ENCODE measurements at regions not wholly inside any gene's neighbourhood (a gene's known extent, or its start where the extent isn't known, plus 50 kb on each side); places are given as distances from the start of the nearest gene placed in this dataset.
"Not testable (repeated sequence)": the region's sequence is repeated elsewhere in the genome, so short reads cannot be mapped to it uniquely, and the experiment has no call there.

DNA sequence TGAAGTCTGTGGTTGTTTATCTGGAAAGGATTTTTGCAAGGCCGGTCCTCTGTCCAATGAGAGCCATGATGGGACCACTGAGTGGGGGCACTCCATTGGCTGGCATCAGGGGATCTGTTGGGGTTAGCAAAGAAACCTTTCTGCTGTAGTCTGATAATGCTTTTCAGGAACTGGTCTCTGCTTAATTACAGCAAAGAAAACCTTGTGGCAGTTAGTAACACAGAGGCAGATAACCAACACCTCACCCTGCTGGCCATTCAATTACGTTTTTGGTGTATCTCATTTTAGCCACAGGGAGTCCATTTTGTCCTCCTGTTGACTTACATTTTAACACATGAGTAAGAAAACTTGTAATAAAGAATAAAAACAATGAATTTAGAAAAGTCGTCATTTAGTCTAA, 629.3 kb upstream of the MDGA2 start:
- Mint-ChIP-seq H3K9me3 (no peaks in the 10 kb centered on the region), H3K4me1 (no peaks in the 10 kb centered on the region), H3K27me3 (ENCODE audit: low read depth) (no peaks in the 10 kb centered on the region), H3K36me3 (ENCODE audit: low read depth) (no peaks in the 10 kb centered on the region), H3K4me3 (no peak overlapping the region), H3K27ac (ENCODE audit: unreplicated experiment) (no peak overlapping the region)
- no peak for DNase-seq (ENCODE audit: low read depth, low spot score)
- TF ChIP-seq, protein P1, sequence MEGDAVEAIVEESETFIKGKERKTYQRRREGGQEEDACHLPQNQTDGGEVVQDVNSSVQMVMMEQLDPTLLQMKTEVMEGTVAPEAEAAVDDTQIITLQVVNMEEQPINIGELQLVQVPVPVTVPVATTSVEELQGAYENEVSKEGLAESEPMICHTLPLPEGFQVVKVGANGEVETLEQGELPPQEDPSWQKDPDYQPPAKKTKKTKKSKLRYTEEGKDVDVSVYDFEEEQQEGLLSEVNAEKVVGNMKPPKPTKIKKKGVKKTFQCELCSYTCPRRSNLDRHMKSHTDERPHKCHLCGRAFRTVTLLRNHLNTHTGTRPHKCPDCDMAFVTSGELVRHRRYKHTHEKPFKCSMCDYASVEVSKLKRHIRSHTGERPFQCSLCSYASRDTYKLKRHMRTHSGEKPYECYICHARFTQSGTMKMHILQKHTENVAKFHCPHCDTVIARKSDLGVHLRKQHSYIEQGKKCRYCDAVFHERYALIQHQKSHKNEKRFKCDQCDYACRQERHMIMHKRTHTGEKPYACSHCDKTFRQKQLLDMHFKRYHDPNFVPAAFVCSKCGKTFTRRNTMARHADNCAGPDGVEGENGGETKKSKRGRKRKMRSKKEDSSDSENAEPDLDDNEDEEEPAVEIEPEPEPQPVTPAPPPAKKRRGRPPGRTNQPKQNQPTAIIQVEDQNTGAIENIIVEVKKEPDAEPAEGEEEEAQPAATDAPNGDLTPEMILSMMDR (conservative IDR thresholded peaks at IDR 0.05): no peak

DNA sequence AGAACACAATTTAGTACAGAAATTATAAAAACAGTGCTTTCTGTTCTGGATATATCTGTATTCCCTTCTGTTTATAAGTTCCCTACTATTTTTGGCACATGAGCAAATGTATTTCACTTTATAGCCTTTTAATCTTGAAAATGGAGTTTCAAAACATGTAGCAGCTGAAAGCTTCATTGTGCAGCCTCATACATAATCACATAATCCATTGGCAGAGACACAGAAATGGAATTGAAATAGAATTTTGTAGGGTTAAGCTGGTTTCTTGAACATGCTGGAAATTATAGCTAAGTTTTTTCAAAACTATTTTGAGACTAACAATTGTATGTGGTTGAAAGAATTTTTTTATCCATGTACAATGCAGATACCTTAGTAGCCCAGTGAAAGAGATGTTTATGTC, 614.3 kb upstream of the MDGA2 start:
- Mint-ChIP-seq H3K4me1 (no peaks in the 10 kb centered on the region), H3K9me3 (peaks cover 9% of the 10 kb centered on the region), H3K36me3 (ENCODE audit: low read depth) (peaks cover 3% of the 10 kb centered on the region), H3K4me3 (no peak overlapping the region), H3K27me3 (ENCODE audit: low read depth) (no peaks in the 10 kb centered on the region), H3K27ac (ENCODE audit: unreplicated experiment) (no peak overlapping the region)
- TF ChIP-seq, protein P1 (conservative IDR thresholded peaks at IDR 0.05): no peak
- DNase-seq (ENCODE audit: low read depth, low spot score): no peak

DNA sequence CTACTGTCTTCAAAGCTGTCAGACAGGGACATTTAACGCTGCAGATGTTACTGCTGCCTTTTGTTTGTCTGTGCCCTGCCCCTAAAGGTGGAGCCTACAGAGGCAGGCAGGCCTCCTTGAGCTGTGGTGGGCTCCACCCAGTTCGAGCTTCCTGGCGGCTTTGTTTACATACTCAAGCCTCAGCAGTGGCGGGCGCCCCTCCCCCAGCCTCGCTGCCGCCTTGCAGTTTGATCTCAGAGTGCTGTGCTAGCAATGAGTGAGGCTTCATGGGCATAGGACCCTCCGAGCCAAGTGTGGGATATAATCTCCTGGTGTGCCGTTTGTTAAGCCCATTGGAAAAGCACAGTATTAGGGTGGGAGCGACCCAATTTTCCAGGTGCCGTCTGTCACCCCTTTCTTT, 609.8 kb upstream of the MDGA2 start:
- not testable (repeated sequence) for H3K27ac Mint-ChIP-seq (ENCODE audit: unreplicated experiment); H3K4me3 Mint-ChIP-seq; DNase-seq (ENCODE audit: low read depth, low spot score); H3K36me3 Mint-ChIP-seq (ENCODE audit: low read depth); H3K27me3 Mint-ChIP-seq (ENCODE audit: low read depth); H3K4me1 Mint-ChIP-seq
- peaks cover 13% of the 10 kb centered on the region for H3K9me3 Mint-ChIP-seq

DNA sequence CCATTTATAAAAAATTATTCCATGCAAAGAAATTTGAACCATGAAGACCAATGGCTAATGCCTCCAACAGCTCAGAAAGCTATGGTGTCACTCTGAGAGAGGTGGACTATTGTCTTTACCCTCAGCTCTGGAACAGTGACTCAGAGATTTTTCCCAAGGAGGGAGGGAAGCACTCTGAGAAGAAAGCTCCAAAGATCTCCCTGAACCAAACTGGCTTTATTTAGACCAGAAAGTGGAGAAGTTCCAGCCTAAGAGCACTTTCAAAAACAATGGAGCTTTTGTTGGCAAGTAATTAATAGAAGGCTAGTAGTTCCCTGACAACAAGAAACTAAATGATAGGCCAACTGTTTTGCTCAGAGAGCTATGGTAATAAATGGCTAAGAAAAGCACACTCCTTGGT, 599.9 kb upstream of the MDGA2 start:
- DNase-seq (ENCODE audit: low read depth, low spot score): no peak
- Mint-ChIP-seq H3K4me3 (no peak overlapping the region), H3K36me3 (ENCODE audit: low read depth) (no peaks in the 10 kb centered on the region), H3K9me3 (peaks cover 4% of the 10 kb centered on the region), H3K27me3 (ENCODE audit: low read depth) (no peaks in the 10 kb centered on the region), H3K4me1 (peaks cover 7% of the 10 kb centered on the region), H3K27ac (ENCODE audit: unreplicated experiment) (no peak overlapping the region)
- TF ChIP-seq, protein P1 (conservative IDR thresholded peaks at IDR 0.05): no peak

DNA sequence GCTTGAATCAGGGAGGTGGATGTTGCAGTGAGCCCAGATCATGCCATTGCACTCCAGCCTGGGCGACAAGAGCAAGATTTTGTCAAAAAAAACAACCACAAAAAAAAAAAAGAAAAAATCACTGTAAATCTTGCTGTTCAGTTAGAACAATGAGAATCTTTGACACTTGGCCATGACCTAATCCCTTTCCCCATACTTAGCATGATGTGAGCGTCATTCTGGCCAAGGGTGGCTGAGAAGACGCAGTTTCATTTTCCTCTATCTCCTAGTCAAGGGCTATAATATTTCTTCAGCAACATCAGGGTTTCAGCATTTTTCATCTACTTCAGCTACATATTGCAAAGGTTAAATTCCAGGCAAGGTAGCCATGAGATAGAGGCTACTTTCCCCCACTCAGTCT, 599.4 kb upstream of the MDGA2 start:
- peaks cover 7% of the 10 kb centered on the region for H3K4me1 Mint-ChIP-seq
- TF ChIP-seq, protein P1 (conservative IDR thresholded peaks at IDR 0.05): no peak
- peaks cover 4% of the 10 kb centered on the region for H3K9me3 Mint-ChIP-seq
- no peak overlapping the region for H3K27ac Mint-ChIP-seq (ENCODE audit: unreplicated experiment)
- no peak for DNase-seq (ENCODE audit: low read depth, low spot score)
- H3K27me3 Mint-ChIP-seq (ENCODE audit: low read depth): no peaks in the 10 kb centered on the region
- no peak overlapping the region for H3K4me3 Mint-ChIP-seq
- no peaks in the 10 kb centered on the region for H3K36me3 Mint-ChIP-seq (ENCODE audit: low read depth)

DNA sequence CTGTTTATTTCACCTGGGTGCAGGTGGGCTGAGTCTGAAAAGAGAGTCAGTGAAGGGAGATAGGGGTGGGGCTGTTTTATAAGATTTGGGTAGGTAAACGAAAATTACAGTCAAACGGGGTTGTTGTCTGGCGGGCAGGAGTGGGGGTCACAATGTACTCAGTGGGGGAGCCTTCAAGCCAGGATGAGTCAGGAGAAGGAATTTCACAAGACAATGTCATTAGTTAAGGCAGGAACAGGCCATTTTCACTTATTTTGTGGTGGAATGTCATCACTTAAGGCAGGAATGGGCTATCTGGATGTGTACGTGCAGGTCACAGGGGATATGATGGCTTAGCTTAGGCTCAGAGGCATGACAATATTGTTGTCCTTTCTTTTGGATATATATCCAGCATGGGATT, 592.5 kb upstream of the MDGA2 start:
- not testable (repeated sequence) for H3K9me3 Mint-ChIP-seq; DNase-seq (ENCODE audit: low read depth, low spot score); H3K27me3 Mint-ChIP-seq (ENCODE audit: low read depth); H3K27ac Mint-ChIP-seq (ENCODE audit: unreplicated experiment); H3K4me3 Mint-ChIP-seq; H3K36me3 Mint-ChIP-seq (ENCODE audit: low read depth); H3K4me1 Mint-ChIP-seq

DNA sequence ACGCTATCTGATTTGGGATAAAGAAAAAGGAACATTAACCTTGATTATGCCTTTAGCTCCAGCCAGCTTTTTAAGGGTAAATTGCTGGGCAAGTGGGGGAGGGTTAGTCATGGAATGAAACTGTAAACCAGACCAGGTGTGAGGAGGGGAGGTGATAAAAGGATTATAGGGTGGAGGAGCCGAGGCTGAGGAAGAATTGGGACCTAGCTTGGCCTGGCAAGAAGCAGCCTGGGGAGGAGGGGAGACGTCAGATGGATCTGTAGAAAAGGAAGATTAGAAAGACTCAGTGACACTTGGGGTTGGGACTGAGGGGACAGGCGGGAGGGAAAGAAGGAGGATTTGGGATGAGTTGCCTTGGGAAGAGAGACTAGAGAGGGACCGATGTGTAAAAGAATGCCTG, 590.8 kb upstream of the MDGA2 start:
- H3K4me1 Mint-ChIP-seq; H3K4me3 Mint-ChIP-seq; DNase-seq (ENCODE audit: low read depth, low spot score); H3K36me3 Mint-ChIP-seq (ENCODE audit: low read depth); H3K9me3 Mint-ChIP-seq; H3K27ac Mint-ChIP-seq (ENCODE audit: unreplicated experiment); H3K27me3 Mint-ChIP-seq (ENCODE audit: low read depth): not testable (repeated sequence)
